HG03354 (cell line): ENCODE measurements at regions not wholly inside any gene's neighbourhood (a gene's known extent, or its start where the extent isn't known, plus 50 kb on each side); places are given as distances from the start of the nearest gene placed in this dataset.

Source experiments
- ATAC-seq: cut with Tn5 transposase; IDR thresholded peaks from one replicate; pipeline ENCODE4 v1.9.1; 2021; ENCODE audit warnings: mild to moderate bottlenecking; ENCODE audit not compliant: unreplicated experiment, poor library complexity, severe bottlenecking

GRCh38 chr1:234944439-234945344 is 183.9 kb downstream of the TOMM20 start:
- no peak for ATAC-seq

DNA sequence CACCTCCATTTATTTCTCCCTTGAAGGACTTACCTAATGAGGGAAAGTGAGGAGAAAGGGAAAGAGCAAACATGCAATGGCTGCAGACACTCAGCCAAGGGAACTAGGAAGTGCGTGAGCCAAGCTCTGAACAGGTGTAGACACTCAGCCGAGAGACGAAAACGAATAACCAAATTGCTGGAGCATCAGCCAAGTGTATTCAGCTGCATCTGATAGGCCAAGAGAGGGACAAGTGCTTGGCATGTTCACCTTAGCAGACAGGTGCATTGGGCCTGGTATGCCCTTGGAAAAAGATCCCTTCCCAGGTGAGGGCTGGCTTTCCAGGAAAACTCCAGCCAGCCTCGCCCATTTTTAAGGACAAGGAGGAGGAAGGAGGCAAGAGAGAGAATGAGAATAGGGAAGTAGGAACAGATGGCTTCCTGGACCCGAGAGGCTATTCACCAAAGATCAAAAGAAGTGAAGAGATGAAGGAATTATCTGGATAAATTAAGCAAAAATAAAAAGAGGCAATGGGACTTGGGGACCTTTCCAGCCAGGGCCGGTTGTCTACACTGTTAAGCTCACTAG is 184.7 kb downstream of the TOMM20 start:
- no peak for ATAC-seq

- ATAC-seq, result no peak
These were observed 185.6 kb downstream of the TOMM20 start for GRCh38 chr1:234942879-234943506.

DNA sequence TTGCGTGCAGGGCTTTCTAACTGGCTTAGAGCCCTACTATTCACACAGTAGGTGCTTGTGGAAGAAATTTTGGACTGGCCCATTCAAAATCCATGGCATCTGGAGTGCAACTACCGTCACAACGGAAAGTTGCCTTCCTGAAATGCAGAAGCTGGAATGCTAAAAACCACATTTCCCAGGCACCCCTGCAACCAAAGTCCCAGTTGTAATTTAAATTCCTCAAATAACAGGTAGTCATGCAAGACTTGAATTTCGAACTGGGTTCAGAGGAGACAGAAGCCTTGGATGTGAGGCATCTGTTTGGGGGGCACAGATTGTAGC is 186.7 kb downstream of the TOMM20 start:
- ATAC-seq, result no peak

DNA sequence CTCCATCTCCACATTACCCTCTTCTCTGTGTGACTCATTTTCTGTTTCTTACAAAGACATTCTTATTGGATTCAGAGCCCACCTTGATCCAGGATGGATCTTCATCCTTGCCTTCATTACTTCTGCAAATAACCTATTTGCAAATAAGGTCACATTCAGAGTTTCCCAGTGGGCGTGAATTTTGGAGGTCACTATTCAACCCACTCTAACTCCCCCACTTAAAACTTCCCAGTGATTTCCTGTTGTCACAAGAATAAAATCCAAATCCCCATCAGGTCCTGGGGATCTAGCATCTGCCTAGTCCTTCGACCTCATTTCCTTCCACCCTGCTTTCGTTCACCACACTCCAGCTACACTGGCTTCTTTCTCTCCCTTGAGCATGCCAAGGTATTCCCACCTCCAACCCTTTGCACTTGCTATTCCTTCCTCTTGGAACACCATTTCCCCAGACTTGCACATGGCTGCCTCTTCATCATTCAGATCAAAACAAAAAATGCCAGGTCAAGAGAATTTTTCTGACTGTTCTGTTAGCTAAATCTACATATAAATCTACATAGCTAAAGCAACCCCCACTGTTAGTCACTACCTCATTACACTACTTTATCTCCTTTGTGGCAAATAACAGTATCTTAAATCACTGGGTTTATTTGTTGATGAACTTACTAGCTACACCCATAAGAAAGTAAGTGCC is 187.2 kb downstream of the TOMM20 start:
- ATAC-seq, result no peak

DNA sequence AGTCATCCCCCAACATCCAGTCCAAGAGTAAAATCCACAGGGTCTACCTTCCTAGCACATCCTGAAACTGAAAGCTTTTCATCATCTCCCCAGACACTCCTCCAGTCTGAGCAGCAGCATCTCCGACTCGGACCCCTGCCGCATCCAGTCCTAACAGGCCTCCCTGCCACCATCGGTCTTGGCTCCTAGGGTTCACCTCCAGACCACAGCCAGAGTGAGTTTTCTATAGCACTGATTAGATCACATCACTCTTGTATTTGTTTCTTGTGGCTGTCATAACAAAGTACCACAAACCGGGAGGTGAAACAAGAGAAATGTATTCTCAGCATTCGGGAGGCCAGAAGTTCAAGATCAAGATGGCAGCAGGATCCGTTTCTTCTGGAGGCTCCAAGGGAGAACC is 187.8 kb downstream of the TOMM20 start:
- ATAC-seq, result no peak

DNA sequence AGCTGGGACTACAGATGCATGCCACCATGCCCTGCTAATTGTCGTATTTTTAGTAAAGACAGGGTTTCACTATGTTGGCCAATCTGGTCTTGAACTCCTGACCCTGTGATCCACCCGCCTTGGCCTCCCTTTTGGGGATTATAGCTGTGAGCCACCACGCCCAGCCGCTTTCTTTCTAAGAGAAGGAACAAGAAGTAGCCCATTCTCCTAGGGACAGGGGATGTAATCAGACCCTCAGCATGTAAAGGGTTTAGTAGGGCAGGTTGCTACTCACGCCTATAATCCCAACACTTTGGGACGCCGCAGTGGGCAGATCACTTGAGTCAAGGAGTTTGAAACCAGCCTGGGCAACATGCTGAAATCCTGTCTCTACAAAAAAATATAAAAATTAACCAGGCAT is 189.7 kb downstream of the TOMM20 start:
- ATAC-seq, result no peak

DNA sequence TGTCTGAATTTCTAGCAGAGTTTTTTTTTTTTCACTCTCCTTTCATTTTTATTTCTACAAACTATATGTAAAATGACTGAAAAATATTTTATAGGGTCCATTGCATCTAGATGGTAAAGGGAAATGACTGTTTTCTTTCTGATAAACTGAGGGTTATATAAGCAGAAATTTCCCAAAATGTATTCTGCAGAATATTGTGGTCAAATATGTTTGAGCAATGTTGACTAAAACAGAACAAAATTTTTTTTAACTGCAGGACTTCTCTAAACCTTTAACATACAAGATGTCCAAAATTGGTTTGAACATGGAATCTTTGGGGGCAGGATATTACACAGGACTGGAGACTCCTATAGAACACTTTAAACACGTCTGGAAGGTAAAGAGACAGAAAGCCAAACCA is 190.5 kb downstream of the TOMM20 start:
- no peak for ATAC-seq

DNA sequence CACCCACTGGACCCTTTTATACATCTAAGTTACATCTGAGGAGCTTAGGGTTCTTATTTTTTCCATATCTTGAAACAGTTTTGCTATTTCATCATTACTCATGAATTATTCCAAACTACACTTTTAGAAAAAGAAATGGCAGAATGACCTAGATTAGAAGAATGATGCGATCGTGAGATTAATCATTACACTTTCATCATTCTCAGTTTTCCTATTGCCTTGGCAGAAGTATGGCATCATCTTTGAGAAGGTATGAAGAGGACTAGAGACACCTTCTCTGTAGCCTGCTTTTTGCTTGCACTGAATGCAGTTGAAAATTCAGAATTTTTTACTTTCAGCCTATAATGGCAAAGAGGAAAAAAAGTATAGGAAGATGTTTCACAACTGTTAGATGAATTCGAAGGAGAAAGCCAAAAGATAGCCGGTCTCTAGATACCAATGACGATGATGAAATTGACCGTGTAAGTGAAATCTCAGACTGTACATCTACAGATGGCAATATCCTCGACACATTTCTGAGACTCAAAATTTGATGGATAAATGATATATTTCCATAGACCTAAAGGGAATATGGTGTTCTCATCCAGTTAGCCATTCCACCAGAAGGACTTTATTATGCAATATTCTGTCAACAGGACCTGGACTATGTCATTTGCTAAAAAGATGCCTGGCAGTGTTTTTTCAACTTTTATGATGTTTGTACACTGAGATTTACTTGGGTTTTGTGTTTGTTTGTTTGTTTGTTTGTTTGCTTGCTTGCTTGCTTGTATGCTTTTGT is 191.8 kb downstream of the TOMM20 start:
- no peak for ATAC-seq

GRCh38 chr1:234934611-234935033 is 194.0 kb downstream of the TOMM20 start:
- no peak for ATAC-seq

- peak; percentile 90 for ATAC-seq
These were observed 195.2 kb downstream of the TOMM20 start for GRCh38 chr1:234933475-234933874.

DNA sequence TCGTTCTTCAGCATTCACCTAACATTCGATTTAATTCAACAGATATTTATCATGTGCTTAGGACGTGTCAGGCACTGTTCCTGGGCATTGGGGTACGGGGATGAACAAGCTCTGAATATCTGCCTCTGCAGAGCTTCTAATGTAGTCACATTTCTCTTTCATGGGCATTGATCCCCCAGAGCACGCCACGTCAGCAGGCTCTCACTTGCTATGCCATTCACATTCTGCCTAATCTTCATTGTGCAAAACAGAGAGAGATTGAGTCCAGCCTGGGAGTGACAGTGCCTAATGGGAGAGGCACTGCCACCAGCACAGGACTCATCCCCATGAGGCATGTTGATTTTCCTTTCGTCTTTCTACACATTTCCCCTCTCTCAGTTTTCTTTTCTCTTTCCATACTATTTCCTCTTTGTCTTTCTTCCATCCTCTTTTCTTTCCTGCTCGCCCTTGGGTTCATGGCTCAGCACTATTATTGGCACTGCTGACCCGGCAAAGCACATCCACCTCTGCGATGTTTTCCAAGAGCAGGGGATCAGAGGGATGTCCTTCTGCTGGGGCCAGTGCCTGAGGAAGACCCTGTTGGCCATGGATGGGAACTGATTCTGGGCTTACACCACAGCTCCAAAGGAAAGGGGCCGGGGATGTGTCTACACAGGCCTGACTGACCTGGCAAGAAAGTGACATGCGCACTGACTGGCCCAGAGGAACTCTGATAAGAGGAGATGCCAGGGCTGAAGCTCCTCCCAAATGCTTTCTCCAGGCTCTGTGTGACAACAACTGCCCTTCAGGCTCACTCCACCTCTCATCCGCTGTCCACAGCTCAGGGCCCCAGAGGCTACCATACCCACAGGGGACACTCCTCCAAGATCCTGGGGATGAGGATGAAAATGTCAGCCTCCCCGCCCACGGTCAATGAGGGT is 195.9 kb downstream of the TOMM20 start:
- peak; percentile 31 for ATAC-seq

DNA sequence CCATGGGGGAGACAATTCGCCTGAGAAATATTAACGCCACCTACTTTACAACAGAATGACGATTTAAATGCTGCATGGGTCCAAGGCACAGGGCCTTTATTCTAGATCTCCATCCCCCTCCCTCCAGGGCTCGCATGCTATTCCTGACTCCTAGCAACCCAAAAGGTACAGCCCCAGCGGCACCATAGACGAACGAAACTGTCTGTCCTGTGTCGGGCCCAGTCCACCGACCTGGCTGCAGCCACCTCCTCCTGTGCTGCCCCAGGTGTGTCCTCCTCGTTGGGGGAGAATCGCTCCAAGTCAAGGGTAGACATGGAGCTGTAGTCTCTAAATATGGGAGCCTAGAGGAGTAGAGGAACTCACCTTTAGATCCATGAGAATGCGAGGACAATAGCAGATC is 196.5 kb downstream of the TOMM20 start:
- ATAC-seq, result no peak

DNA sequence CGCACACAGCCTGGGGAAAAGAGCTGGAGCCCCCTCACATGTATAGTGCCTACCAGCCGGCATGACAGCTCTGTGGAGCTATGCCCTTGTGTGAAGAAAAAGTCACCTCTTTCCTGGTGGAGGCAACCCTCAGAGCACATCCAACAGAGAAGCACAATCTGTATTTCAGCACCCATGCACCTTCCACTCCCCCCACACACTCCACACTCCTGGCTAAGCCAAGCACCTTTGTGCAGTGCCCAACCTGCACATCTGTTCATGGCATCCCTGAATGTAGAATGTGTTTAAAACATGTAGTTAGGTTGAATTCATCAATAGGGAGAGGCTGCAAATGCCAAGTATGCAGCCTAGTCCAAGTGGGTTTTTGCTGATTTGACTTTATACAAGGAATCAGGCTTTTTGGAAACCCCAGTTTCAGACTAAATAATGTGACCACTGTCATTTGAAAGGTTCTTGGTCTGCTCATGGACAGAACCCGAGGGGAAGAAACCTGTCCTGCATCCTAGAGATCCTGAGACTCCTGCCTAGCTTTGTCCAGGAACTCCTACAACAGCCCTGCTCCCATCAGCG is 197.1 kb downstream of the TOMM20 start:
- ATAC-seq, result no peak

GRCh38 chr1:234929369-234929768 is 199.3 kb downstream of the TOMM20 start:
- no peak for ATAC-seq

DNA sequence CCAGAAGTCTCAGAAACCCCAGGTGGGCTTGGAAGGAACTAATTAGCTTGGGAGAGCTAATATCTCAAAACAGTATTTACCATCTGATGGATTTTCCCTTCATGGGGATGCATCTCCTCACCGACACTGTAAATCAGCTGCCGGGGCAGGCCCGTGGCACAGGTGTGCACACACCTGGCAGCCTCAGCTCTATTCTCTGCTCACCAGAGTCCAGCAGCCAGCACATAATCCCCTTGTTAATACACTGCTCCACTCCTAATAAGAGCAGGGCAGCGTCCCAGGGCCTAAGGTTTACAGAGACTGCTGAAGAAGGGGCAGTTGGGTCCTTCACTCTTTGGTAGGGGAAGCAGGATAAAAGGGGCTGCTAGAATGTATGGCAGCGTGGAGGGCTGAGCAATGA is 200.0 kb downstream of the TOMM20 start:
- ATAC-seq, result no peak

GRCh38 chr1:234927971-234928640 is 200.5 kb downstream of the TOMM20 start:
- ATAC-seq, result no peak
